Mesenchymal stem cell (in vitro differentiated cells and primary cell): ENCODE measurements at regions not wholly inside any gene's neighbourhood (a gene's known extent, or its start where the extent isn't known, plus 50 kb on each side); places are given as distances from the start of the nearest gene placed in this dataset.
"Not testable (repeated sequence)": the region's sequence is repeated elsewhere in the genome, so short reads cannot be mapped to it uniquely, and the experiment has no call there.

ENCODE experiments used
- DNase-seq: peaks from one replicate; pipeline ENCODE4 v3.0.0-alpha.2; 2013
- H2AFZ ChIP-seq: one replicate; pipeline ENCODE4 v1.6.1; 2013; ENCODE audit warnings: low read depth, mild to moderate bottlenecking, control low read depth, inconsistent platforms, low read length, moderate library complexity
- H2AK5ac ChIP-seq: 2 replicates; pipeline ENCODE4 v1.6.1; 2013; ENCODE audit warnings: low read length, moderate library complexity, mild to moderate bottlenecking, inconsistent platforms; ENCODE audit not compliant: severe bottlenecking
- H2BK120ac ChIP-seq: one replicate; pipeline ENCODE4 v1.6.1; 2013; ENCODE audit warnings: low read depth, mild to moderate bottlenecking, inconsistent platforms, low read length, moderate library complexity
- H2BK12ac ChIP-seq, 2 experiments: one replicate each; pipeline ENCODE4 v1.6.1; 2013; ENCODE audit warnings: inconsistent platforms in 2 of 2, low read length in 2 of 2, mild to moderate bottlenecking in 2 of 2, moderate library complexity in 2 of 2, control low read depth in 1 of 2
- H2BK15ac ChIP-seq: one replicate; pipeline ENCODE4 v1.6.1; 2013; ENCODE audit warnings: mild to moderate bottlenecking, low read depth, inconsistent platforms; ENCODE audit not compliant: poor library complexity, severe bottlenecking
- H2BK5ac ChIP-seq: 2 replicates; pipeline ENCODE4 v1.6.1; 2013; ENCODE audit warnings: low read depth, mild to moderate bottlenecking, low read length, control low read depth, inconsistent platforms; ENCODE audit not compliant: poor library complexity, severe bottlenecking
- H3K14ac ChIP-seq, 2 experiments: one replicate each; pipeline ENCODE4 v1.6.1; 2013; ENCODE audit warnings: inconsistent platforms in 2 of 2, low read length in 2 of 2, control low read depth in 1 of 2, mild to moderate bottlenecking in 1 of 2, moderate library complexity in 1 of 2
- H3K18ac ChIP-seq, 2 experiments: one replicate each; pipeline ENCODE4 v1.6.1; 2013; ENCODE audit warnings: inconsistent platforms in 2 of 2, low read length in 2 of 2, control low read depth in 1 of 2, low read depth in 1 of 2, mild to moderate bottlenecking in 1 of 2
- H3K23ac ChIP-seq, 2 experiments: one replicate each; pipeline ENCODE4 v1.6.1; 2013; ENCODE audit warnings: inconsistent platforms in 2 of 2, low read length in 2 of 2, mild to moderate bottlenecking in 2 of 2, moderate library complexity in 2 of 2, control low read depth in 1 of 2
- H3K27ac ChIP-seq: 2 replicates; pipeline ENCODE4 v1.5.1; 2013; ENCODE audit warnings: mild to moderate bottlenecking, moderate library complexity, low read length, control low read depth, inconsistent platforms; ENCODE audit not compliant: poor library complexity, severe bottlenecking
- H3K27me3 ChIP-seq, 2 experiments: 2 replicates each; pipeline versions ENCODE4 v1.6.1 to v1.7.0; 2013; ENCODE audit warnings: low read length in 2 of 2, mild to moderate bottlenecking in 2 of 2, moderate library complexity in 2 of 2, control low read depth in 1 of 2, inconsistent platforms in 1 of 2; ENCODE audit not compliant: control insufficient read depth in 1 of 2, insufficient read depth in 1 of 2
- H3K36me3 ChIP-seq, 2 experiments: 2 replicates each; pipeline versions ENCODE4 v1.6.1 to v1.7.0; 2013; ENCODE audit warnings: low read length in 2 of 2, control low read depth in 1 of 2, inconsistent platforms in 1 of 2, low read depth in 1 of 2, mild to moderate bottlenecking in 1 of 2; ENCODE audit not compliant: insufficient read depth in 2 of 2, control insufficient read depth in 1 of 2
- H3K4ac ChIP-seq, 2 experiments: one replicate each; pipeline ENCODE4 v1.6.1; 2013; ENCODE audit warnings: inconsistent platforms in 2 of 2, low read length in 2 of 2, mild to moderate bottlenecking in 2 of 2, moderate library complexity in 2 of 2, control low read depth in 1 of 2, low read depth in 1 of 2
- H3K4me1 ChIP-seq: 2 replicates; pipeline ENCODE4 v1.6.1; 2013; ENCODE audit warnings: low read depth, low read length, control low read depth; ENCODE audit not compliant: control insufficient read depth, insufficient read depth
- H3K4me2 ChIP-seq: 2 replicates; pipeline ENCODE4 v1.6.1; 2013; ENCODE audit warnings: low read length, mild to moderate bottlenecking, inconsistent platforms; ENCODE audit not compliant: poor library complexity, severe bottlenecking
- H3K4me3 ChIP-seq, 2 experiments: 2 replicates each; pipeline versions ENCODE4 v1.5.1 to v1.7.0; 2013; ENCODE audit warnings: low read length in 2 of 2, mild to moderate bottlenecking in 2 of 2, control low read depth in 1 of 2, low read depth in 1 of 2; ENCODE audit not compliant: insufficient read depth in 1 of 2
- H3K79me1 ChIP-seq: replicated peaks from 2 replicates; pipeline ENCODE4 v1.6.1; 2013; ENCODE audit warnings: mild to moderate bottlenecking, control low read depth, low read length, inconsistent platforms; ENCODE audit not compliant: poor library complexity, severe bottlenecking
- H3K9ac ChIP-seq: 2 replicates; pipeline ENCODE4 v1.7.0; 2013; ENCODE audit warnings: mild to moderate bottlenecking, low read length, moderate library complexity
- H3K9me3 ChIP-seq: 2 replicates; pipeline ENCODE4 v1.7.0; 2013; ENCODE audit warnings: mild to moderate bottlenecking, low read length; ENCODE audit not compliant: control insufficient read depth
- H4K8ac ChIP-seq: one replicate; pipeline ENCODE4 v1.6.1; 2013; ENCODE audit warnings: inconsistent platforms, mild to moderate bottlenecking, low read length, moderate library complexity
- H4K91ac ChIP-seq: one replicate; pipeline ENCODE4 v1.6.1; 2013; ENCODE audit warnings: mild to moderate bottlenecking, low read length, inconsistent platforms
- WGBS: methylation state at CpG from one replicate; pipeline ENCODE4 v1.1.7; 2013; ENCODE audit warnings: mixed read lengths; 5-methylcytosine and 5-hydroxymethylcytosine counted together

- not testable (repeated sequence) for H3K4me1 ChIP-seq, H3K18ac ChIP-seq, H3K14ac ChIP-seq, H4K8ac ChIP-seq, H4K91ac ChIP-seq, H3K4me3 ChIP-seq, H2AFZ ChIP-seq, H3K4me2 ChIP-seq, H3K23ac ChIP-seq, H3K36me3 ChIP-seq, H2BK5ac ChIP-seq, H3K79me1 ChIP-seq, H3K27ac ChIP-seq, H2AK5ac ChIP-seq, H3K4ac ChIP-seq, H3K9ac ChIP-seq, H2BK12ac ChIP-seq, H2BK120ac ChIP-seq, H3K9me3 ChIP-seq, DNase-seq, H2BK15ac ChIP-seq
- 82% methylated on average over 6 of the region's 7 CpGs for WGBS
- H3K27me3 ChIP-seq, result peaks cover 0 to 12% of the 10 kb centered on the region in 2 experiments
Observed at GRCh38 chr2:91446915-91447314, 2755.4 kb downstream of the RPIA start.

- not testable (repeated sequence) for H3K14ac ChIP-seq, H2AFZ ChIP-seq, H3K4ac ChIP-seq, H3K4me2 ChIP-seq, H3K36me3 ChIP-seq, H3K27ac ChIP-seq, H3K4me3 ChIP-seq, H4K8ac ChIP-seq, DNase-seq, H3K9me3 ChIP-seq, H2AK5ac ChIP-seq, H3K27me3 ChIP-seq, H3K4me1 ChIP-seq, H2BK5ac ChIP-seq, H4K91ac ChIP-seq, H3K18ac ChIP-seq, H3K9ac ChIP-seq, H2BK15ac ChIP-seq, H3K79me1 ChIP-seq, H3K23ac ChIP-seq, H2BK120ac ChIP-seq, H2BK12ac ChIP-seq
- WGBS, result 70% methylated on average over 3 of the region's 8 CpGs
Observed at GRCh38 chr2:91447508-91447907, 2756.0 kb downstream of the RPIA start.

- not testable (repeated sequence) for H2BK120ac ChIP-seq, H3K27me3 ChIP-seq, H3K4me3 ChIP-seq, DNase-seq, H2BK12ac ChIP-seq, H3K9me3 ChIP-seq, H3K9ac ChIP-seq, H2BK15ac ChIP-seq, H3K4me2 ChIP-seq, H2BK5ac ChIP-seq, H2AFZ ChIP-seq, H2AK5ac ChIP-seq, H3K4ac ChIP-seq, H3K36me3 ChIP-seq, H4K8ac ChIP-seq, H4K91ac ChIP-seq, H3K27ac ChIP-seq, H3K18ac ChIP-seq, H3K14ac ChIP-seq, H3K23ac ChIP-seq, H3K79me1 ChIP-seq, H3K4me1 ChIP-seq
- WGBS, result 70% methylated on average over 8 of the region's 9 CpGs
Observed at GRCh38 chr2:91462292-91462691, 2770.8 kb downstream of the RPIA start.

GRCh38 chr2:91463007-91463406, 2771.5 kb downstream of the RPIA start:
- H3K9ac ChIP-seq, H3K4me1 ChIP-seq, H3K18ac ChIP-seq, H3K23ac ChIP-seq, H2BK120ac ChIP-seq, H4K8ac ChIP-seq, H3K4ac ChIP-seq, H3K9me3 ChIP-seq, H2BK15ac ChIP-seq, H3K4me3 ChIP-seq, H4K91ac ChIP-seq, H3K27me3 ChIP-seq, H3K4me2 ChIP-seq, H3K36me3 ChIP-seq, H3K79me1 ChIP-seq, H2BK5ac ChIP-seq, H3K27ac ChIP-seq, H3K14ac ChIP-seq, H2AK5ac ChIP-seq, H2AFZ ChIP-seq, H2BK12ac ChIP-seq: not testable (repeated sequence)
- WGBS, result no CpG with 5 or more reads among the region's 2 CpGs
- peak; percentile 0 for DNase-seq
